Fibroblast of pulmonary artery (primary cell): ENCODE measurements at regions not wholly inside any gene's neighbourhood (a gene's known extent, or its start where the extent isn't known, plus 50 kb on each side); places are given as distances from the start of the nearest gene placed in this dataset.

ENCODE experiments used
- DNase-seq: peaks from one replicate; pipeline ENCODE4 v3.0.0-alpha.2; 2010; ENCODE audit warnings: low read depth
- H3K4me3 ChIP-seq: replicated peaks from 2 replicates; pipeline ENCODE4 v1.5.1; 2011; ENCODE audit warnings: low read depth, mild to moderate bottlenecking, control low read depth, low read length, moderate library complexity
- TF ChIP-seq, protein P1 (sequence below): IDR thresholded peaks from 2 replicates; pipeline ENCODE4 v1.5.1; 2011; ENCODE audit warnings: mild to moderate bottlenecking, control low read depth, low read length, inconsistent platforms; ENCODE audit errors: missing control alignments

DNA sequence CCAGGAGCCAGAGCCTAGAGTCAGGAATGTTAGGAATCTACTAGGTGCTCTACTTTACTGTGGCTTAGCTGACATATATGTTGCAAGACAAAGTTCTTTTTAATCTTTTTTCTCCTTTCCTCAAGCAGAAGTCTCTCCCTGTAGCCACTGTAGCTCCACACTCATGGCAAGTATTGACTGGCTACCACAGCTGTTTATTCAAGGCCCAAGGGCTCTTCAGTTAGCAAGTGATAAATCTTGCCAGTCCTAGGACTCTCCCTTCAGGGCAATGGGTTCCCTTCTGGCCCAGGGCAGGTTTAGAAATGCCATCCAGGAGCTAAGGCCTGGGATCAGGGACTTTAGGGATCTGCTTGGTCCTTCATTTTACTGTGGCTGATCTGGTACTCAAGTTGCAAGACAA, 82.0 kb upstream of the TNFRSF21 start:
- no peak overlapping the region for H3K4me3 ChIP-seq
- TF ChIP-seq, protein P1, sequence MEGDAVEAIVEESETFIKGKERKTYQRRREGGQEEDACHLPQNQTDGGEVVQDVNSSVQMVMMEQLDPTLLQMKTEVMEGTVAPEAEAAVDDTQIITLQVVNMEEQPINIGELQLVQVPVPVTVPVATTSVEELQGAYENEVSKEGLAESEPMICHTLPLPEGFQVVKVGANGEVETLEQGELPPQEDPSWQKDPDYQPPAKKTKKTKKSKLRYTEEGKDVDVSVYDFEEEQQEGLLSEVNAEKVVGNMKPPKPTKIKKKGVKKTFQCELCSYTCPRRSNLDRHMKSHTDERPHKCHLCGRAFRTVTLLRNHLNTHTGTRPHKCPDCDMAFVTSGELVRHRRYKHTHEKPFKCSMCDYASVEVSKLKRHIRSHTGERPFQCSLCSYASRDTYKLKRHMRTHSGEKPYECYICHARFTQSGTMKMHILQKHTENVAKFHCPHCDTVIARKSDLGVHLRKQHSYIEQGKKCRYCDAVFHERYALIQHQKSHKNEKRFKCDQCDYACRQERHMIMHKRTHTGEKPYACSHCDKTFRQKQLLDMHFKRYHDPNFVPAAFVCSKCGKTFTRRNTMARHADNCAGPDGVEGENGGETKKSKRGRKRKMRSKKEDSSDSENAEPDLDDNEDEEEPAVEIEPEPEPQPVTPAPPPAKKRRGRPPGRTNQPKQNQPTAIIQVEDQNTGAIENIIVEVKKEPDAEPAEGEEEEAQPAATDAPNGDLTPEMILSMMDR: no peak
- no peak for DNase-seq

DNA sequence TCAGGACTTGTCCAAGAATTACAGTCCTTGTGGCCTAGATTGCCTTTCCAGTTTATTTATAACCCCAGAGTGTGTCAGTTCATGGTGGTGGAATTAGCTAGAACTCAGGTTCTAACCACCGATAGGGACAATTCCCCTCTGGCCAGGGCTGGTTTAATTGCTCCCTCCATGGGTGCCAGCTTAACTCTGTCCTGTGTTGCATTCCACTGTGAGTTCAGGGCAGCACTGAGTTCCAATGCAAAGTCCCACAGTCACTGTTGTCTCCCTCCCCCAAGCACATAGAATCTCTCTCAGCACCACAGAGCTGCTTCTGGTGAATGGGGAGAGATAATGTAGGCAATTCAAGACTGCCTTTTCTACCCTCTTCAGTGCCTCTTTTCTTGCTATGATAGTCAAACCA, 82.5 kb upstream of the TNFRSF21 start:
- DNase-seq: no peak
- no peak overlapping the region for H3K4me3 ChIP-seq
- TF ChIP-seq, protein P1: no peak

DNA sequence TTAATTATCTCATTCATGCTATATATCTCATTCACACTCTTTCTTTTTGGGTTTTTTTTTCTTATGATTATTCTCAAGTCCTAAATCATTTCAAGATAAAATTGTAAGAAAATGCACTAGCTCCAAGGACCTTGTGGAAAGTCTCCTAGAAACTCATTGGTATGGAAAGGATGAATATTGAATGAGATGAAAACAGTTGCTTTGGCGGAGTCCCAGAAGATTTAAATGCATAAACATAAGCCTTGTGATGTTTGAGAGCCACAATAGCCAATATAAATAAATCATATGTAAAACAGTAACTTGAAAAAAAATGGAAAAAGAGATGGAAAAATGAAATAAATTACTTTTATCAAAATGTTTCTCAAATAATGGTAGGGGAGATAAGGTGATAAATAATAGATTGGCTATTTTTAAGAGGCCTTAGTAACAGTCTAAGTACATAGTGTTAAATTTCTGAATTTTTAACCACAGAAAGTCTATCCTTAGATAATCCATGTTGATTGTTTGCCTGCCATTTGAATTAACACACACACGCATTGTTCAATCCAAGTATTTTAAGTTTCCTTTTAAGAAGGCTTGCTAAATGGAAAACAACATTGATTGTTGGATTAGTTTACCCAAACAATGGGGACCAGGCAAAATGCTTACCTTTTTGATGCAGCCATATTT, 81.1 kb upstream of the CD2AP start:
- TF ChIP-seq, protein P1: no peak
- no peak for DNase-seq
- no peak overlapping the region for H3K4me3 ChIP-seq

DNA sequence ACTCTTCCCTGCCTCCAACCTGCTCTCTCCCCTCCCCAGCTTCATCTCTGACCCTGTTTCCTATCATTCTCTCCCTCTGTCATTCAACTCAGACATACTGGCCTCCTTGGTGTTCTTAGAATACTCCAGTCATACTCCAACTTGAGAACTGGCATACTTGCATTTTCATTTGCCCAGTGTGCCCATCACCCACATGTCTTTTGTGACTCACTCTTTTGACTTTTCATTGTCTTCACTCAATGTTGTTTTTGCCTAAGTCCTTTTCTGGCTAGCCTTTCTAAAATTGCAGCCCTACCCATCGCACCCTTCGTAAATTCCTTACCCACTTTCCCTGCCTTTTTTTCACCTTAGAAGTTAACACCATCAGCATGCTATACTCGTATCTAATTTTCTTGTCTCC, 77.0 kb upstream of the CD2AP start:
- H3K4me3 ChIP-seq: no peak overlapping the region
- TF ChIP-seq, protein P1: no peak
- no peak for DNase-seq

DNA sequence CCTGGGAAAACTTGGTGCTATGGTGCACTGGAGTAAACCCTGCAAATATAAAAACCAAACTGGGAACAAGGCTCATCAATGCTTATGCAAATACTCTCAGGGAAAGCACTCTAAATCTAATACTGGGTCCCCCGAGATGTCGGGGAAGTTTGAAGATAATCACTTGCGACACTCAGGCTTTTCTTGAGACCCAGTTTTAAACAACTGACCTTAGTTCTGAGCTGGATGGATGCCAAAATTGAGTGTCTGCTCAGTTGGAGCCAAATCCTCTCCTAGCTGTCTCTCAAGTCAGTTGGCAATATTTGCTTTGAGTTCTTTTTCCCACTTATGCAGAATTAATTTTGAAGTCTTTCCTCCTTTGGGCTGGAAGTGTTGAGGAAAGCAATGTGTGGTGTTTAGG, 75.5 kb upstream of the CD2AP start:
- DNase-seq: no peak
- H3K4me3 ChIP-seq: no peak overlapping the region
- TF ChIP-seq, protein P1: no peak

DNA sequence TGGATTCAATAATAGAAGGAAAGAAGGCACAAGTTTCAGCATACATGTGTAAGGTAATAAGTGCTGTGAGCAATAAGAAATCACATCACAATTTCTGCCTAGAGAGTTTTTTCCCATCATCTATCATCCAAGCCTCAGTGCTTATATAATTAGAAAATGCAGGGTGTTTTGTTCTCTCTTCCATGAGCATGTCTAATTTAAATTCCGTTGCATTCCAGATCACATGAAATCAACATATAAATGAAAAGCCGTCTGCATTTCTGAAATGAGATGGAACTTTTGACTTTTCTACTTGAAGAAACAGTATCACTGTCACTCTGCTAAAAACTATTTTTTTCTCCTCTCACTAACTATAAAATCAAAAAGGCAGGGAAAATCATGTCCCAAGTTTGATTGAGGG, 74.5 kb upstream of the CD2AP start:
- DNase-seq: no peak
- H3K4me3 ChIP-seq: no peak overlapping the region
- TF ChIP-seq, protein P1: no peak

DNA sequence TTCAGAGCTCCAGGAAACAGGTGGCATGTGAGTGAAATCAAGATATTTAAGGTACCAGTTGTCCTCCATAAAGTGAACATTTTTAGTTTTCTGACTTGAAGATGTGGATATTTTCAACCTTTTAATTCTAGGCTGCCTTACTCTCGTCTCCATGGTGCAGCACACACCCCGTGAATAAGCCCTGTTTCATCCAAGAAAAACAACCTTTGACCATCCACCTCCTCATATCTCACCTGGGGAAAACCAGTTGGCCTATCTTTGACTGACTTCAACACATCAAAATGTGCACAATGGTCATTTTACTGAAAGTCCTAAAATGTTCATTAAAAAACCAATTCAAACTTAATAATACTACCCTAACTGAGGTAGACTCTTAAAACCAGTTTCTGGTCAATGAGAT, 73.8 kb upstream of the CD2AP start:
- TF ChIP-seq, protein P1: no peak
- H3K4me3 ChIP-seq: no peak overlapping the region
- DNase-seq: no peak
